SK-N-SH (cell line): ENCODE measurements at regions not wholly inside any gene's neighbourhood (a gene's known extent, or its start where the extent isn't known, plus 50 kb on each side); places are given as distances from the start of the nearest gene placed in this dataset.

Source experiments
- CTCF ChIA-PET: fragments of 300-600, 350-600 bp; formaldehyde crosslinking; extraction: SDS; loops from one replicate; lab custom pipeline; 2021; lab: Yijun Ruan, JAX
- POLR2A ChIA-PET: fragments of 350-600 bp; sonication (Branson Sonifier 250); formaldehyde crosslinking; extraction: SDS; loops from one replicate; lab custom pipeline; 2020; ENCODE audit warnings: antibody characterized with exemption, inconsistent platforms; lab: Yijun Ruan, JAX
- DNase-seq: peaks from one replicate; pipeline ENCODE4 v3.0.0; 2012
- H2AFZ ChIP-seq: fragments of 200-600 bp; sonication (generic); 2 replicates; pipeline ENCODE4 v1.8.1; 2016; ENCODE audit warnings: antibody characterized with exemption, mild to moderate bottlenecking, low read depth
- H3F3A ChIP-seq: fragments of 200-600 bp; sonication (generic); replicated peaks from 2 replicates; pipeline ENCODE3; 2016; ENCODE audit warnings: antibody characterized with exemption, mild to moderate bottlenecking; ENCODE audit not compliant: insufficient read depth
- H3K27ac ChIP-seq, 2 experiments: fragments of 200-500 bp in 1 of 2; fragments of 200-600 bp in 1 of 2; sonication (Bioruptor generic) in 1 of 2; sonication (generic), shearing (Covaris generic) in 1 of 2; 2 replicates each; pipeline versions ENCODE4 v1.5.1 to v1.6.1; 2014 to 2016; ENCODE audit warnings: low read depth in 2 of 2, inconsistent platforms in 1 of 2, low read length in 1 of 2, mild to moderate bottlenecking in 1 of 2, mixed read lengths in 1 of 2
- H3K27me3 ChIP-seq: fragments of 200-600 bp; sonication (generic), shearing (Covaris generic); 2 replicates; pipeline ENCODE4 v1.6.1; 2016; ENCODE audit warnings: mixed run types; ENCODE audit not compliant: insufficient read depth
- H3K36me3 ChIP-seq, 2 experiments: fragments of 200-500 bp in 1 of 2; fragments of 200-600 bp in 1 of 2; sonication (Bioruptor generic) in 1 of 2; sonication (generic) in 1 of 2; replicated peaks in 1 of 2; 2 replicates each; pipeline versions ENCODE3 to v1.5.1; 2014 to 2016; ENCODE audit warnings: low read length in 1 of 2, mild to moderate bottlenecking in 1 of 2; ENCODE audit not compliant: insufficient read depth in 2 of 2, control insufficient read depth in 1 of 2
- H3K4me1 ChIP-seq, 2 experiments: fragments of 200-500 bp in 1 of 2; fragments of 200-600 bp in 1 of 2; sonication (Bioruptor generic) in 1 of 2; sonication (generic), shearing (Covaris generic) in 1 of 2; 2 replicates each; pipeline versions ENCODE4 v1.5.1 to v1.6.1; 2014 to 2016; ENCODE audit warnings: low read depth in 1 of 2, low read length in 1 of 2, mixed run types in 1 of 2; ENCODE audit not compliant: insufficient read depth in 2 of 2, control insufficient read depth in 1 of 2
- H3K4me2 ChIP-seq: fragments of 200-600 bp; sonication (generic), shearing (Covaris generic); 2 replicates; pipeline ENCODE4 v1.6.1; 2017; ENCODE audit warnings: mixed run types
- H3K4me3 ChIP-seq, 2 experiments: fragments of 200-500 bp in 1 of 2; fragments of 200-600 bp in 1 of 2; sonication (Bioruptor generic) in 1 of 2; sonication (generic), shearing (Covaris generic) in 1 of 2; 2 replicates each; pipeline versions ENCODE4 v1.5.1 to v1.8.1; 2014 to 2016; ENCODE audit warnings: low read depth in 2 of 2, inconsistent platforms in 1 of 2, low read length in 1 of 2, mild to moderate bottlenecking in 1 of 2, mixed read lengths in 1 of 2, moderate library complexity in 1 of 2
- H3K79me2 ChIP-seq: fragments of 200-600 bp; sonication (generic); 2 replicates; pipeline ENCODE4 v1.8.1; 2017; ENCODE audit warnings: mild to moderate bottlenecking; ENCODE audit not compliant: insufficient read depth
- H3K9ac ChIP-seq: fragments of 200-600 bp; sonication (generic); 2 replicates; pipeline ENCODE4 v1.6.1; 2017; ENCODE audit warnings: mixed run types
- H3K9me2 ChIP-seq: fragments of 200-600 bp; sonication (generic); 2 replicates; pipeline ENCODE4 v1.6.1; 2017; ENCODE audit warnings: mixed run types
- H3K9me3 ChIP-seq: fragments of 200-600 bp; sonication (generic); 2 replicates; pipeline ENCODE4 v1.6.1; 2017; ENCODE audit warnings: mixed run types, mild to moderate bottlenecking, moderate library complexity
- H4K20me1 ChIP-seq: fragments of 200-600 bp; sonication (generic); 2 replicates; pipeline ENCODE4 v1.6.1; 2017; ENCODE audit warnings: mild to moderate bottlenecking, mixed run types; ENCODE audit not compliant: insufficient read depth
- CHD2 ChIP-seq: fragments of 150-350 bp; IDR thresholded peaks from 2 replicates; pipeline ENCODE4 v1.6.1; 2018; ENCODE audit warnings: low read length; ENCODE audit not compliant: partially characterized antibody
- ELF1 ChIP-seq: IDR thresholded peaks from 2 replicates; pipeline ENCODE4 v1.4.0; 2012
- FOSL2 ChIP-seq: IDR thresholded peaks from 2 replicates; pipeline ENCODE4 v1.4.0; 2012; ENCODE audit warnings: low read depth, mild to moderate bottlenecking, moderate library complexity, borderline replicate concordance
- FOXJ3 ChIP-seq: sonication (generic); formaldehyde crosslinking; IDR thresholded peaks from 2 replicates; pipeline ENCODE4 v1.5.1; 2020; ENCODE audit warnings: mild to moderate bottlenecking, missing genetic modification reagents
- FOXM1 ChIP-seq: IDR thresholded peaks from 2 replicates; pipeline ENCODE4 v1.4.0; 2012; ENCODE audit warnings: low read depth, mild to moderate bottlenecking
- GABPA ChIP-seq: IDR thresholded peaks from 2 replicates; pipeline ENCODE4 v1.4.0; 2012; ENCODE audit warnings: low read depth, mild to moderate bottlenecking
- MAX ChIP-seq: IDR thresholded peaks from 2 replicates; pipeline ENCODE4 v1.4.0; 2012; ENCODE audit warnings: low read depth
- MXI1 ChIP-seq: IDR thresholded peaks from 2 replicates; pipeline ENCODE4 v1.6.1; 2012; ENCODE audit warnings: mild to moderate bottlenecking, low read depth, low read length, improper control_type of control experiment
- POLR2AphosphoS5 ChIP-seq: IDR thresholded peaks from 2 replicates; pipeline ENCODE4 v1.6.1; 2012; ENCODE audit warnings: low read depth, low read length
- RCOR1 ChIP-seq: fragments of 150-350 bp; IDR thresholded peaks from 2 replicates; pipeline ENCODE4 v1.6.1; 2017; ENCODE audit warnings: antibody characterized with exemption, low read length
- RXRA ChIP-seq: IDR thresholded peaks from 2 replicates; pipeline ENCODE4 v1.4.0; 2012; ENCODE audit warnings: low read depth, mild to moderate bottlenecking, borderline replicate concordance
- TAF1 ChIP-seq: IDR thresholded peaks from 2 replicates; pipeline ENCODE4 v1.6.1; 2012; ENCODE audit warnings: low read depth, mild to moderate bottlenecking, low read length, moderate library complexity, borderline replicate concordance
- ZBTB33 ChIP-seq: IDR thresholded peaks from 2 replicates; pipeline ENCODE4 v1.4.0; 2012; ENCODE audit warnings: low read depth, borderline replicate concordance
- WGBS: methylation state at CpG from one replicate; pipeline ENCODE4 v1.1.6; 2017; ENCODE audit warnings: low lambda C conversion rate; 5-methylcytosine and 5-hydroxymethylcytosine counted together
- TF ChIP-seq, protein P1 (sequence below): IDR thresholded peaks from 2 replicates; pipeline ENCODE4 v1.4.0; 2012; ENCODE audit warnings: low read depth, borderline replicate concordance
- TF ChIP-seq, protein P2 (sequence below): IDR thresholded peaks from 2 replicates; pipeline ENCODE4; 2012

GRCh38 chr1:217062586-217062985 lies 339.4 kb upstream of the ESRRG start (continued):
- no peak for TF ChIP-seq ELF1

GRCh38 chr1:217059401-217059800 lies 336.2 kb upstream of the ESRRG start:
- POLR2A ChIA-PET = no interaction called here
- CTCF ChIA-PET = interaction anchor here (1.2 kb wide), 1 partner anchor 309 kb away, joined by 3 read pairs; no protein-coding TSS in a partner anchor
- TF ChIP-seq GABPA = no peak
- TF ChIP-seq FOSL2 = no peak
- TF ChIP-seq, protein P1, sequence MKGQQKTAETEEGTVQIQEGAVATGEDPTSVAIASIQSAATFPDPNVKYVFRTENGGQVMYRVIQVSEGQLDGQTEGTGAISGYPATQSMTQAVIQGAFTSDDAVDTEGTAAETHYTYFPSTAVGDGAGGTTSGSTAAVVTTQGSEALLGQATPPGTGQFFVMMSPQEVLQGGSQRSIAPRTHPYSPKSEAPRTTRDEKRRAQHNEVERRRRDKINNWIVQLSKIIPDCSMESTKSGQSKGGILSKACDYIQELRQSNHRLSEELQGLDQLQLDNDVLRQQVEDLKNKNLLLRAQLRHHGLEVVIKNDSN = no peak
- TF ChIP-seq, protein P2, sequence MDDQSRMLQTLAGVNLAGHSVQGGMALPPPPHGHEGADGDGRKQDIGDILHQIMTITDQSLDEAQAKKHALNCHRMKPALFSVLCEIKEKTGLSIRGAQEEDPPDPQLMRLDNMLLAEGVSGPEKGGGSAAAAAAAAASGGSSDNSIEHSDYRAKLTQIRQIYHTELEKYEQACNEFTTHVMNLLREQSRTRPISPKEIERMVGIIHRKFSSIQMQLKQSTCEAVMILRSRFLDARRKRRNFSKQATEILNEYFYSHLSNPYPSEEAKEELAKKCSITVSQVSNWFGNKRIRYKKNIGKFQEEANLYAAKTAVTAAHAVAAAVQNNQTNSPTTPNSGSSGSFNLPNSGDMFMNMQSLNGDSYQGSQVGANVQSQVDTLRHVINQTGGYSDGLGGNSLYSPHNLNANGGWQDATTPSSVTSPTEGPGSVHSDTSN = no peak
- no peak for TF ChIP-seq MAX
- no peak for TF ChIP-seq MXI1
- TF ChIP-seq TAF1 = no peak
- TF ChIP-seq RCOR1 = no peak
- no peak for TF ChIP-seq FOXM1
- no peak for TF ChIP-seq FOXJ3
- TF ChIP-seq ELF1 = no peak
- TF ChIP-seq RXRA = no peak
- TF ChIP-seq CHD2 = no peak
- TF ChIP-seq, all 33 proteins: peak for 0
- Histone ChIP-seq H3K4me3 (no peak overlapping the region), H3K9me2 (no peaks in the 10 kb centered on the region), H2AFZ (no peak overlapping the region), H3K4me1 (no peaks in the 10 kb centered on the region), H3K36me3 (no peaks in the 10 kb centered on the region), H3F3A (no peaks in the 10 kb centered on the region), H3K9ac (no peak overlapping the region), H3K79me2 (no peaks in the 10 kb centered on the region), H3K27me3 (no peaks in the 10 kb centered on the region), H3K4me2 (no peak overlapping the region), H4K20me1 (no peaks in the 10 kb centered on the region), H3K27ac (no peak overlapping the region), H3K9me3 (no peaks in the 10 kb centered on the region)
- 33% methylated on average over 1 of the region's 1 CpG for WGBS
- DNase-seq = no peak

- POLR2A ChIA-PET = no interaction called here
- no peaks in the 10 kb centered on the region for H3K9me2 ChIP-seq
- WGBS = 81% methylated on average over 3 of the region's 3 CpGs
- no peaks in the 10 kb centered on the region for H3K4me1 ChIP-seq
- no peak overlapping the region for H3K4me3 ChIP-seq
- CTCF ChIA-PET = no interaction called here
- no peaks in the 10 kb centered on the region for H3K79me2 ChIP-seq
- H3K36me3 ChIP-seq = no peaks in the 10 kb centered on the region
- TF ChIP-seq ZBTB33 (no peak), POLR2AphosphoS5 (no peak)
- H3F3A ChIP-seq = no peaks in the 10 kb centered on the region
- no peak overlapping the region for H2AFZ ChIP-seq
- no peak overlapping the region for H3K27ac ChIP-seq
- no peaks in the 10 kb centered on the region for H3K27me3 ChIP-seq
- no peak for DNase-seq
- no peak overlapping the region for H3K4me2 ChIP-seq
- H4K20me1 ChIP-seq = no peaks in the 10 kb centered on the region
- no peaks in the 10 kb centered on the region for H3K9me3 ChIP-seq
- H3K9ac ChIP-seq = no peak overlapping the region
Observed at GRCh38 chr1:217053676-217054075, 330.4 kb upstream of the ESRRG start.
